H9 (cell line): ENCODE measurements at regions not wholly inside any gene's neighbourhood (a gene's known extent, or its start where the extent isn't known, plus 50 kb on each side); places are given as distances from the start of the nearest gene placed in this dataset.

Experiments
- DNase-seq: peaks from one replicate; pipeline ENCODE4 v3.0.0-alpha.2; 2017
- H2AFZ ChIP-seq: one replicate; pipeline ENCODE4 v1.6.1; 2013; ENCODE audit warnings: mild to moderate bottlenecking, low read length, control low read depth, moderate library complexity
- H2AK5ac ChIP-seq: 2 replicates; pipeline ENCODE4 v1.6.1; 2013; ENCODE audit warnings: low read length, control low read depth, mixed read lengths; ENCODE audit not compliant: insufficient read length
- H2BK120ac ChIP-seq: one replicate; pipeline ENCODE4 v1.6.1; 2013; ENCODE audit warnings: low read depth, mild to moderate bottlenecking, low read length, control low read depth, inconsistent platforms; ENCODE audit not compliant: poor library complexity, severe bottlenecking
- H2BK12ac ChIP-seq: 2 replicates; pipeline ENCODE4 v1.6.1; 2013; ENCODE audit warnings: low read length, control low read depth, mixed read lengths, low read depth; ENCODE audit not compliant: insufficient read length
- H2BK15ac ChIP-seq: 2 replicates; pipeline ENCODE4 v1.6.1; 2013; ENCODE audit warnings: low read depth, low read length, control low read depth
- H2BK20ac ChIP-seq: one replicate; pipeline ENCODE4 v1.6.1; 2013; ENCODE audit warnings: low read depth, mild to moderate bottlenecking, low read length, control low read depth, inconsistent platforms; ENCODE audit not compliant: poor library complexity, severe bottlenecking
- H2BK5ac ChIP-seq: 2 replicates; pipeline ENCODE4 v1.6.1; 2013; ENCODE audit warnings: low read length, control low read depth, mixed read lengths; ENCODE audit not compliant: insufficient read length
- H3K14ac ChIP-seq: 2 replicates; pipeline ENCODE4 v1.6.1; 2013; ENCODE audit warnings: low read length, control low read depth; ENCODE audit not compliant: insufficient read depth
- H3K18ac ChIP-seq: 2 replicates; pipeline ENCODE4 v1.6.1; 2013; ENCODE audit warnings: low read depth, mild to moderate bottlenecking, mixed read lengths, low read length, control low read depth; ENCODE audit not compliant: insufficient read length
- H3K23ac ChIP-seq: 2 replicates; pipeline ENCODE4 v1.6.1; 2013; ENCODE audit warnings: low read length, control low read depth, mixed read lengths, low read depth; ENCODE audit not compliant: insufficient read length
- H3K23me2 ChIP-seq: 2 replicates; pipeline ENCODE4 v1.6.1; 2013; ENCODE audit warnings: low read depth, mild to moderate bottlenecking, mixed read lengths, low read length, control low read depth; ENCODE audit not compliant: insufficient read length, poor library complexity, severe bottlenecking
- H3K27ac ChIP-seq: 2 replicates; pipeline ENCODE4 v1.5.1; 2013; ENCODE audit warnings: low read length, control low read depth, mixed read lengths, low read depth; ENCODE audit not compliant: insufficient read length
- H3K27me3 ChIP-seq: 2 replicates; pipeline ENCODE4 v1.6.1; 2013; ENCODE audit warnings: low read length, control low read depth, inconsistent platforms; ENCODE audit not compliant: insufficient read depth
- H3K4ac ChIP-seq: 2 replicates; pipeline ENCODE4 v1.6.1; 2013; ENCODE audit warnings: low read depth, mild to moderate bottlenecking, control low read depth, inconsistent platforms, low read length, moderate library complexity
- H3K4me1 ChIP-seq: 2 replicates; pipeline ENCODE4 v1.6.1; 2013; ENCODE audit warnings: low read length, control low read depth, inconsistent platforms; ENCODE audit not compliant: insufficient read depth
- H3K4me2 ChIP-seq: 2 replicates; pipeline ENCODE4 v1.6.1; 2013; ENCODE audit warnings: low read length, control low read depth, mixed read lengths; ENCODE audit not compliant: insufficient read length, insufficient read depth
- H3K56ac ChIP-seq: 2 replicates; pipeline ENCODE4 v1.6.1; 2013; ENCODE audit warnings: low read depth, mild to moderate bottlenecking, mixed read lengths, low read length, control low read depth; ENCODE audit not compliant: insufficient read length
- H3K79me1 ChIP-seq: 2 replicates; pipeline ENCODE4 v1.6.1; 2013; ENCODE audit warnings: low read depth, mild to moderate bottlenecking, moderate library complexity, low read length, control low read depth, inconsistent platforms; ENCODE audit not compliant: insufficient read depth, poor library complexity, severe bottlenecking
- H3K79me2 ChIP-seq: 2 replicates; pipeline ENCODE4 v1.6.1; 2013; ENCODE audit warnings: low read length, control low read depth, inconsistent platforms; ENCODE audit not compliant: insufficient read depth
- H3K9ac ChIP-seq: 2 replicates; pipeline ENCODE4 v1.6.1; 2013; ENCODE audit warnings: low read length, control low read depth, mixed read lengths; ENCODE audit not compliant: insufficient read length; ENCODE audit errors: extremely low read depth
- H3K9me3 ChIP-seq: one replicate; pipeline ENCODE4 v1.6.1; 2013; ENCODE audit warnings: low read depth, low read length, inconsistent platforms; ENCODE audit not compliant: control insufficient read depth
- H3T11ph ChIP-seq: one replicate; pipeline ENCODE4 v1.6.1; 2013; ENCODE audit warnings: mild to moderate bottlenecking, low read length, control low read depth, inconsistent platforms
- H4K20me1 ChIP-seq: one replicate; pipeline ENCODE4 v1.6.1; 2013; ENCODE audit not compliant: control insufficient read depth, insufficient read length, insufficient read depth
- H4K5ac ChIP-seq: 2 replicates; pipeline ENCODE4 v1.6.1; 2013; ENCODE audit warnings: low read depth, mild to moderate bottlenecking, mixed read lengths, low read length, control low read depth; ENCODE audit not compliant: insufficient read length
- H4K8ac ChIP-seq: replicated peaks from 2 replicates; pipeline ENCODE4 v1.6.1; 2013; ENCODE audit warnings: low read length, control low read depth, mixed read lengths, low read depth; ENCODE audit not compliant: insufficient read length
- H4K91ac ChIP-seq: 2 replicates; pipeline ENCODE4 v1.6.1; 2013; ENCODE audit warnings: low read depth, mild to moderate bottlenecking, moderate library complexity, mixed read lengths, low read length, control low read depth; ENCODE audit not compliant: insufficient read length
- H3K27ac Mint-ChIP-seq, 3 experiments: 2 replicates in 2 of 3; 3 replicates in 1 of 3; pipeline ENCODE4 v1.8.0; 2020 to 2021; ENCODE audit warnings: mixed read lengths in 3 of 3, mild to moderate bottlenecking in 1 of 3, moderate library complexity in 1 of 3
- H3K27me3 Mint-ChIP-seq: 2 replicates; pipeline ENCODE4 v1.8.0; 2021; ENCODE audit warnings: low read depth, mild to moderate bottlenecking, moderate library complexity, mixed read lengths
- H3K36me3 Mint-ChIP-seq, 3 experiments: 2 replicates in 2 of 3; 3 replicates in 1 of 3; pipeline ENCODE4 v1.8.0; 2020 to 2021; ENCODE audit warnings: low read depth in 3 of 3, mixed read lengths in 3 of 3; ENCODE audit not compliant: insufficient read depth in 1 of 3
- H3K4me1 Mint-ChIP-seq, 2 experiments: 2 replicates each; pipeline ENCODE4 v1.8.0; 2020; ENCODE audit warnings: mixed read lengths in 2 of 2
- H3K4me3 Mint-ChIP-seq, 2 experiments: 2 replicates in 1 of 2; 3 replicates in 1 of 2; pipeline ENCODE4 v1.8.0; 2020 to 2021; ENCODE audit warnings: mild to moderate bottlenecking in 2 of 2, mixed read lengths in 2 of 2, moderate library complexity in 1 of 2
- H3K9me3 Mint-ChIP-seq, 2 experiments: 2 replicates in 1 of 2; 3 replicates in 1 of 2; pipeline ENCODE4 v1.8.0; 2020; ENCODE audit warnings: mild to moderate bottlenecking in 2 of 2, mixed read lengths in 2 of 2, moderate library complexity in 1 of 2
- CTCF ChIP-seq: fragments of 200-600 bp; sonication (generic); conservative IDR thresholded peaks from 3 replicates; pipeline ENCODE4 v1.8.0; 2021; ENCODE audit warnings: antibody characterized with exemption, mild to moderate bottlenecking
- WGBS: extraction: QIAGEN DNeasy Blood & Tissue Kit; methylation state at CpG from one replicate; pipeline ENCODE4 v1.1.7; 2013; ENCODE audit warnings: missing lambda C conversion rate, low lambda C conversion rate, mixed read lengths; ENCODE audit not compliant: insufficient read length; ENCODE audit errors: extremely low coverage; 5-methylcytosine and 5-hydroxymethylcytosine counted together

DNA sequence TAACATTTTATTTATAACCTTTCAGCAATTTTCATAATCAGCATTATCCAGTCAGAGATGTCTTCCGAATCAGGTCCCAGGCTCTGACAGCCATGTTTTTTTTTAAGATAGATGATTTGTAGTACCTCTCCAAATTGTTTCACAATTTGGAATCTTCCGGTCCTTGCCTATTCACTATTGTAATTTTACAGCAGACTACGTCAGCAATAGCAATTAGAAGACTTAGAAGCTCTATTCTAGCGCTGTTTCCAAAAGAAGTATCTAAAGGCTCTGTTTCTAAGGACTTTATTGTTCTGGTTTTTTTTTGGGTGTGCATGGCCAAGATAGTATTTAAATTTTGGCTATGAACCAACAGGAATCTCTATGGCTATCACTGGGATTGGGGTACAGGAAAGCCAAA lies 94.6 kb upstream of the PELI1 start:
- no peaks in the 10 kb centered on the region for H3K27me3 Mint-ChIP-seq
- Histone ChIP-seq H3K79me2 (no peaks in the 10 kb centered on the region), H4K8ac (no peak overlapping the region), H3K4me1 (no peaks in the 10 kb centered on the region), H2BK20ac (no peak overlapping the region), H2AK5ac (no peak overlapping the region), H3K23ac (no peak overlapping the region), H4K5ac (no peak overlapping the region), H3K79me1 (no peaks in the 10 kb centered on the region), H2BK15ac (no peak overlapping the region), H3K9ac (no peak overlapping the region), H3K56ac (no peak overlapping the region), H3K23me2 (no peaks in the 10 kb centered on the region), H2BK120ac (no peak overlapping the region), H3K4ac (no peak overlapping the region), H3K14ac (no peak overlapping the region), H3T11ph (no peak overlapping the region), H4K20me1 (no peaks in the 10 kb centered on the region), H3K9me3 (no peaks in the 10 kb centered on the region), H2AFZ (no peak overlapping the region), H4K91ac (no peak overlapping the region), H2BK5ac (no peak overlapping the region), H3K18ac (no peak overlapping the region), H3K27ac (no peak overlapping the region), H3K27me3 (no peaks in the 10 kb centered on the region), H3K4me2 (no peak overlapping the region), H2BK12ac (no peak overlapping the region)
- no peak overlapping the region for H3K4me3 Mint-ChIP-seq
- H3K9me3 Mint-ChIP-seq = no peaks in the 10 kb centered on the region
- no peak for DNase-seq
- H3K27ac Mint-ChIP-seq = no peak overlapping the region
- H3K36me3 Mint-ChIP-seq = peaks cover 0 to 7% (median 0%) of the 10 kb centered on the region in 3 experiments; a peak in 3 of 7 replicates
- H3K4me1 Mint-ChIP-seq = peaks cover 9 to 12% of the 10 kb centered on the region in 2 experiments
- no peak for TF ChIP-seq CTCF
- WGBS = no CpG with 5 or more reads among the region's 4 CpGs
